HepG2 (cell line): ENCODE measurements at regions not wholly inside any gene's neighbourhood (a gene's known extent, or its start where the extent isn't known, plus 50 kb on each side); places are given as distances from the start of the nearest gene placed in this dataset.

Experiments used
- ATAC-seq: fragments of 200-7000 bp; cut with Tn5 transposase; 3 replicates; pipeline ENCODE4 v1.9.1; 2020; ENCODE audit warnings: mild to moderate bottlenecking, moderate library complexity
- BruUV-seq: library from RNA; stranded (reverse); fragments of 400-500 nt; replicated peaks from 2 replicates; lab custom pipeline; 2021; lab: Mats Ljungman, UMichigan
- CTCF ChIA-PET: fragments of 300-600 bp; formaldehyde crosslinking; extraction: SDS; loops from one replicate; lab custom pipeline; 2021; ENCODE audit warnings: low total read pairs, inconsistent platforms, low intra/inter-chr PET ratio; lab: Yijun Ruan, JAX
- POLR2A ChIA-PET: fragments of 350-600 bp; sonication (Branson Sonifier 250); formaldehyde crosslinking; loops from one replicate; lab custom pipeline; 2020; ENCODE audit warnings: antibody characterized with exemption, inconsistent platforms; lab: Yijun Ruan, JAX
- DNase-seq: peaks from one replicate; pipeline ENCODE4 v3.0.0-alpha.2; 2015; ENCODE audit warnings: low spot score
- FAIRE-seq: peaks from 3 replicates; lab custom pipeline; 2011; peaks lifted over from hg19 to GRCh38; lab: Jason Lieb, UNC
- H2AFZ ChIP-seq: one replicate; pipeline ENCODE4 v1.6.1; 2011; ENCODE audit warnings: low read length, inconsistent platforms
- H3K27ac ChIP-seq: fragments of 300-600 bp; 3 replicates; pipeline ENCODE4 v1.8.0; 2011; ENCODE audit warnings: mixed run types, mild to moderate bottlenecking, mixed read lengths, low read length, inconsistent platforms; ENCODE audit not compliant: insufficient read depth; ENCODE audit errors: extremely low read length
- H3K27me3 ChIP-seq, 2 experiments: fragments of 200-600 bp in 1 of 2; 2 replicates in 1 of 2; 3 replicates in 1 of 2; pipeline versions ENCODE4 v1.6.0 to v1.8.0; 2011; ENCODE audit warnings: low read length in 2 of 2, mild to moderate bottlenecking in 2 of 2, moderate library complexity in 2 of 2, inconsistent platforms in 1 of 2; ENCODE audit not compliant: insufficient read depth in 2 of 2, control insufficient read depth in 1 of 2
- H3K36me3 ChIP-seq, 2 experiments: fragments of 200-600 bp in 1 of 2; replicated peaks in 1 of 2; 2 replicates in 1 of 2; 3 replicates in 1 of 2; pipeline versions ENCODE4 v1.5.1 to v1.8.0; 2011; ENCODE audit warnings: low read length in 2 of 2, inconsistent platforms in 1 of 2; ENCODE audit not compliant: insufficient read depth in 2 of 2, control insufficient read depth in 1 of 2
- H3K4me1 ChIP-seq: 2 replicates; pipeline ENCODE4 v1.5.1; 2012; ENCODE audit warnings: low read length, inconsistent platforms; ENCODE audit not compliant: insufficient read depth
- H3K4me2 ChIP-seq: 2 replicates; pipeline ENCODE4 v1.6.0; 2011; ENCODE audit warnings: low read depth, low read length, inconsistent platforms
- H3K4me3 ChIP-seq, 3 experiments: fragments of 200-600 bp in 1 of 3; sonication (generic), shearing (Covaris generic) in 1 of 3; replicated peaks in 1 of 3; 2 replicates each; pipeline ENCODE4 v1.5.1; 2011 to 2016; ENCODE audit warnings: low read length in 3 of 3, inconsistent platforms in 2 of 3, low read depth in 2 of 3, mild to moderate bottlenecking in 2 of 3, control low read depth in 1 of 3, mixed read lengths in 1 of 3; ENCODE audit not compliant: insufficient read depth in 1 of 3
- H3K79me2 ChIP-seq: one replicate; pipeline ENCODE4 v1.6.1; 2011; ENCODE audit warnings: low read length, inconsistent platforms; ENCODE audit not compliant: insufficient read depth
- H3K9ac ChIP-seq: 2 replicates; pipeline ENCODE4 v1.6.0; 2011; ENCODE audit warnings: mild to moderate bottlenecking, low read depth, low read length, inconsistent platforms; ENCODE audit not compliant: insufficient read depth
- H3K9me3 ChIP-seq: 2 replicates; pipeline ENCODE4 v1.5.1; 2012; ENCODE audit warnings: mild to moderate bottlenecking, low read length
- H4K20me1 ChIP-seq: 2 replicates; pipeline ENCODE4 v1.6.0; 2011; ENCODE audit warnings: inconsistent platforms, mild to moderate bottlenecking, low read length, moderate library complexity; ENCODE audit not compliant: insufficient read depth
- ADNP ChIP-seq: sonication (generic); formaldehyde crosslinking; IDR thresholded peaks from 2 replicates; pipeline ENCODE4 v1.4.0; 2020; ENCODE audit warnings: missing genetic modification reagents
- HMG20B ChIP-seq: conservative IDR thresholded peaks from 2 replicates; pipeline ENCODE4 v1.6.1; 2016; ENCODE audit warnings: missing genetic modification reagents, missing compliant biosample characterization
- KDM4B ChIP-seq: sonication (generic); formaldehyde crosslinking; IDR thresholded peaks from 2 replicates; pipeline ENCODE4 v1.4.0; 2020; ENCODE audit warnings: missing genetic modification reagents
- NR2F1 ChIP-seq, 2 experiments: fragments of 450-650 bp in 1 of 2; formaldehyde crosslinking in 1 of 2; IDR thresholded peaks; 2 replicates each; pipeline versions ENCODE4 v1.5.0 to v1.6.1; 2016 to 2020; ENCODE audit warnings: mild to moderate bottlenecking in 1 of 2, missing compliant biosample characterization in 1 of 2, missing genetic modification reagents in 1 of 2, moderate library complexity in 1 of 2
- ZMYM2 ChIP-seq: sonication (generic); formaldehyde crosslinking; IDR thresholded peaks from 2 replicates; pipeline ENCODE4 v1.8.0; 2022; ENCODE audit warnings: mild to moderate bottlenecking, missing genetic modification reagents
- ZNF138 ChIP-seq: sonication (generic); formaldehyde crosslinking; IDR thresholded peaks from 2 replicates; pipeline ENCODE4 v1.5.0; 2020; ENCODE audit warnings: mild to moderate bottlenecking, low read depth, missing genetic modification reagents
- ZNF207 ChIP-seq: fragments of 450-650 bp; IDR thresholded peaks from 2 replicates; pipeline ENCODE4 v1.6.1; 2016; ENCODE audit warnings: antibody characterized with exemption, borderline replicate concordance
- ZNF644 ChIP-seq: IDR thresholded peaks from 2 replicates; pipeline ENCODE4 v1.6.1; 2016; ENCODE audit warnings: low read depth
- WGBS: methylation state at CpG from one replicate; pipeline ENCODE4 v1.1.6; 2017; ENCODE audit warnings: low lambda C conversion rate; 5-methylcytosine and 5-hydroxymethylcytosine counted together
- in situ Hi-C: cut with HindIII; loops from 2 replicates; pipeline ENCODE4 v1.10.0; 2017; ENCODE audit warnings: low pct_unique_long_range_greater_than_20kb; ENCODE audit not compliant: extremely low pct_ligation_motif_present
- intact Hi-C: fragments of 100-400 bp; cut with micrococcal nuclease; formaldehyde crosslinking; loops from one replicate; pipeline ENCODE4 v1.10.0; 2022; ENCODE audit not compliant: unreplicated experiment
- TF ChIP-seq, protein P1 (sequence below): sonication (generic); formaldehyde crosslinking; IDR thresholded peaks from 2 replicates; pipeline ENCODE4 v1.4.0; 2020; ENCODE audit warnings: missing genetic modification reagents, borderline replicate concordance
- TF ChIP-seq, protein P2 (sequence below): sonication (generic); formaldehyde crosslinking; IDR thresholded peaks from 2 replicates; pipeline ENCODE4 v1.9.0; 2022; ENCODE audit warnings: missing genetic modification reagents, mild to moderate bottlenecking, borderline replicate concordance
- TF ChIP-seq, protein P3 (sequence below): IDR thresholded peaks from 2 replicates; pipeline ENCODE4 v1.6.1; 2016; ENCODE audit warnings: low read depth
- TF ChIP-seq, protein P4 (sequence below): sonication (generic); formaldehyde crosslinking; IDR thresholded peaks from 2 replicates; pipeline ENCODE4 v1.4.0; 2020; ENCODE audit warnings: missing genetic modification reagents

DNA sequence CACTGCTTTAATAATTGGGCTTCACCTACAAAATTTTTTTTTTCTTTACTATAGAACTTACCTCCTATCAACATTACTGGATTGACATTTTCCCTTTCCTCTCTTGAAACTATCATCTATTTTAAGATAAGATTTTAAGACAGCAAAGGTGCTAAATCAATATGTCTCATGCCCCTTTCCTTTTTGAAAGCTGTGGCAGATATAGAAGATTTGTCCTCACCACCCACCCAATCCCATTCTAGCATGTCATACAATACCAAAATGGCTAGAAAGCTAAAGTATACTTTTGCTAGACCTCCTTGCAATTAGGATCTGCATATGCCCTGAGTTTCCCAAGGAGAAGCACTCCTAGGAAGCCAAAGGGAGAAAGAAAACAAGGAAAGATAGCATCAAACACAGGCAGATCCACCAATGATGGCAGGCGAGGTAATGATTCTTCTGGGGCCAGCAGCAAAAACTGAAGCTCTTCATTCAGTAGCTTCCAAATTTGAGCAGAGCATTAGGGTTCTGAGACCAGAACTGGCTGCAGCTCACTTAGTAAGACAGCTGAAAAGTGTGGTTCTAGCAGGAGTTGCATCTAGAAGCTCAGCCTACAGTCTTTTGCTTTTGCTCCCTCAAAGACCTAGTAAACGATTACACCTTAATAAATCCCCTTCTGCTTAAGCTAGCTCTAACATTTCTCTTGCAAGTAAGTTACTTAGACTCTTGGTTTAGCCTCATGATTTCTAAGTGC lies 242.1 kb downstream of the ZEB2 start:
- Histone ChIP-seq H3K36me3 (no peaks in the 10 kb centered on the region), H3K9me3 (no peaks in the 10 kb centered on the region), H4K20me1 (no peaks in the 10 kb centered on the region), H3K27ac (no peak overlapping the region), H3K4me1 (no peaks in the 10 kb centered on the region), H3K4me3 (no peak overlapping the region), H2AFZ (no peak overlapping the region), H3K79me2 (no peaks in the 10 kb centered on the region), H3K9ac (no peak overlapping the region), H3K27me3 (no peaks in the 10 kb centered on the region; a peak in 1 of 5 replicates), H3K4me2 (no peak overlapping the region)
- DNase-seq (no peak), FAIRE-seq (no peak), ATAC-seq (no peak)
- intact Hi-C loops: no loop called here
- ChIA-PET CTCF (no interaction called here), POLR2A (no interaction called here)
- WGBS: 73% methylated on average over 2 of the region's 2 CpGs
- in situ Hi-C loops: no loop called here
- no TSS peak for BruUV-seq
- TF ChIP-seq KDM4B (CRISPR knock-in tag): no peak
- TF ChIP-seq, protein P1, sequence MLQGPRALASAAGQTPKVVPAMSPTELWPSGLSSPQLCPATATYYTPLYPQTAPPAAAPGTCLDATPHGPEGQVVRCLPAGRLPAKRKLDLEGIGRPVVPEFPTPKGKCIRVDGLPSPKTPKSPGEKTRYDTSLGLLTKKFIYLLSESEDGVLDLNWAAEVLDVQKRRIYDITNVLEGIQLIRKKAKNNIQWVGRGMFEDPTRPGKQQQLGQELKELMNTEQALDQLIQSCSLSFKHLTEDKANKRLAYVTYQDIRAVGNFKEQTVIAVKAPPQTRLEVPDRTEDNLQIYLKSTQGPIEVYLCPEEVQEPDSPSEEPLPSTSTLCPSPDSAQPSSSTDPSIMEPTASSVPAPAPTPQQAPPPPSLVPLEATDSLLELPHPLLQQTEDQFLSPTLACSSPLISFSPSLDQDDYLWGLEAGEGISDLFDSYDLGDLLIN (CRISPR knock-in tag): no peak
- no peak for TF ChIP-seq ZMYM2 (CRISPR knock-in tag)
- TF ChIP-seq ADNP (CRISPR knock-in tag): no peak
- no peak for TF ChIP-seq ZNF207
- TF ChIP-seq, protein P2, sequence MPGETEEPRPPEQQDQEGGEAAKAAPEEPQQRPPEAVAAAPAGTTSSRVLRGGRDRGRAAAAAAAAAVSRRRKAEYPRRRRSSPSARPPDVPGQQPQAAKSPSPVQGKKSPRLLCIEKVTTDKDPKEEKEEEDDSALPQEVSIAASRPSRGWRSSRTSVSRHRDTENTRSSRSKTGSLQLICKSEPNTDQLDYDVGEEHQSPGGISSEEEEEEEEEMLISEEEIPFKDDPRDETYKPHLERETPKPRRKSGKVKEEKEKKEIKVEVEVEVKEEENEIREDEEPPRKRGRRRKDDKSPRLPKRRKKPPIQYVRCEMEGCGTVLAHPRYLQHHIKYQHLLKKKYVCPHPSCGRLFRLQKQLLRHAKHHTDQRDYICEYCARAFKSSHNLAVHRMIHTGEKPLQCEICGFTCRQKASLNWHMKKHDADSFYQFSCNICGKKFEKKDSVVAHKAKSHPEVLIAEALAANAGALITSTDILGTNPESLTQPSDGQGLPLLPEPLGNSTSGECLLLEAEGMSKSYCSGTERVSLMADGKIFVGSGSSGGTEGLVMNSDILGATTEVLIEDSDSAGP: no peak
- TF ChIP-seq, protein P3, sequence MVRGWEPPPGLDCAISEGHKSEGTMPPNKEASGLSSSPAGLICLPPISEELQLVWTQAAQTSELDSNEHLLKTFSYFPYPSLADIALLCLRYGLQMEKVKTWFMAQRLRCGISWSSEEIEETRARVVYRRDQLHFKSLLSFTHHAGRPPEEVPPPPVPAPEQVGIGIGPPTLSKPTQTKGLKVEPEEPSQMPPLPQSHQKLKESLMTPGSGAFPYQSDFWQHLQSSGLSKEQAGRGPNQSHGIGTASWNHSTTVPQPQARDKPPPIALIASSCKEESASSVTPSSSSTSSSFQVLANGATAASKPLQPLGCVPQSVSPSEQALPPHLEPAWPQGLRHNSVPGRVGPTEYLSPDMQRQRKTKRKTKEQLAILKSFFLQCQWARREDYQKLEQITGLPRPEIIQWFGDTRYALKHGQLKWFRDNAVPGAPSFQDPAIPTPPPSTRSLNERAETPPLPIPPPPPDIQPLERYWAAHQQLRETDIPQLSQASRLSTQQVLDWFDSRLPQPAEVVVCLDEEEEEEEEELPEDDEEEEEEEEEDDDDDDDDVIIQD (CRISPR knock-in tag): no peak
- TF ChIP-seq HMG20B (CRISPR knock-in tag): no peak
- no peak for TF ChIP-seq ZNF138
- TF ChIP-seq, protein P4, sequence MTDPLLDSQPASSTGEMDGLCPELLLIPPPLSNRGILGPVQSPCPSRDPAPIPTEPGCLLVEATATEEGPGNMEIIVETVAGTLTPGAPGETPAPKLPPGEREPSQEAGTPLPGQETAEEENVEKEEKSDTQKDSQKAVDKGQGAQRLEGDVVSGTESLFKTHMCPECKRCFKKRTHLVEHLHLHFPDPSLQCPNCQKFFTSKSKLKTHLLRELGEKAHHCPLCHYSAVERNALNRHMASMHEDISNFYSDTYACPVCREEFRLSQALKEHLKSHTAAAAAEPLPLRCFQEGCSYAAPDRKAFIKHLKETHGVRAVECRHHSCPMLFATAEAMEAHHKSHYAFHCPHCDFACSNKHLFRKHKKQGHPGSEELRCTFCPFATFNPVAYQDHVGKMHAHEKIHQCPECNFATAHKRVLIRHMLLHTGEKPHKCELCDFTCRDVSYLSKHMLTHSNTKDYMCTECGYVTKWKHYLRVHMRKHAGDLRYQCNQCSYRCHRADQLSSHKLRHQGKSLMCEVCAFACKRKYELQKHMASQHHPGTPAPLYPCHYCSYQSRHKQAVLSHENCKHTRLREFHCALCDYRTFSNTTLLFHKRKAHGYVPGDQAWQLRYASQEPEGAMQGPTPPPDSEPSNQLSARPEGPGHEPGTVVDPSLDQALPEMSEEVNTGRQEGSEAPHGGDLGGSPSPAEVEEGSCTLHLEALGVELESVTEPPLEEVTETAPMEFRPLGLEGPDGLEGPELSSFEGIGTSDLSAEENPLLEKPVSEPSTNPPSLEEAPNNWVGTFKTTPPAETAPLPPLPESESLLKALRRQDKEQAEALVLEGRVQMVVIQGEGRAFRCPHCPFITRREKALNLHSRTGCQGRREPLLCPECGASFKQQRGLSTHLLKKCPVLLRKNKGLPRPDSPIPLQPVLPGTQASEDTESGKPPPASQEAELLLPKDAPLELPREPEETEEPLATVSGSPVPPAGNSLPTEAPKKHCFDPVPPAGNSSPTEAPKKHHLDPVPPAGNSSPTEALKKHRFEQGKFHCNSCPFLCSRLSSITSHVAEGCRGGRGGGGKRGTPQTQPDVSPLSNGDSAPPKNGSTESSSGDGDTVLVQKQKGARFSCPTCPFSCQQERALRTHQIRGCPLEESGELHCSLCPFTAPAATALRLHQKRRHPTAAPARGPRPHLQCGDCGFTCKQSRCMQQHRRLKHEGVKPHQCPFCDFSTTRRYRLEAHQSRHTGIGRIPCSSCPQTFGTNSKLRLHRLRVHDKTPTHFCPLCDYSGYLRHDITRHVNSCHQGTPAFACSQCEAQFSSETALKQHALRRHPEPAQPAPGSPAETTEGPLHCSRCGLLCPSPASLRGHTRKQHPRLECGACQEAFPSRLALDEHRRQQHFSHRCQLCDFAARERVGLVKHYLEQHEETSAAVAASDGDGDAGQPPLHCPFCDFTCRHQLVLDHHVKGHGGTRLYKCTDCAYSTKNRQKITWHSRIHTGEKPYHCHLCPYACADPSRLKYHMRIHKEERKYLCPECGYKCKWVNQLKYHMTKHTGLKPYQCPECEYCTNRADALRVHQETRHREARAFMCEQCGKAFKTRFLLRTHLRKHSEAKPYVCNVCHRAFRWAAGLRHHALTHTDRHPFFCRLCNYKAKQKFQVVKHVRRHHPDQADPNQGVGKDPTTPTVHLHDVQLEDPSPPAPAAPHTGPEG: no peak
- TF ChIP-seq NR2F1 (CRISPR knock-in tag; IDR thresholded peaks at IDR 0.05): no peak
- TF ChIP-seq ZNF644: no peak
